ENCODE measurements at regions not wholly inside any gene's neighbourhood (a gene's known extent, or its start where the extent isn't known, plus 50 kb on each side); places are given as distances from the start of the nearest gene placed in this dataset.

GRCh38 chr6:120606743-120607142, 727.5 kb downstream of the TBC1D32 start:
- Histone ChIP-seq H3K27me3 (replicated peaks in 1 of 7) (no peaks in the 10 kb centered on the region), H3K9me3 (no peaks in the 10 kb centered on the region), H3K4me3 (no peak overlapping the region), H3K27ac (no peak overlapping the region), H3K4me1 (no peaks in the 10 kb centered on the region), H3K36me3 (no peaks in the 10 kb centered on the region)
- no peak for DNase-seq
- intact Hi-C loops (cut with DNase I; ENCODE audit: low total_unique reads), result no loop called here
- WGBS, 5 donors, result 64 to 88% (median 78%) methylated on average over 4 of the region's 4 CpGs
- TF ChIP-seq CTCF (IDR thresholded peaks at IDR 0.05 in 8 of 11, conservative IDR thresholded peaks at IDR 0.05 in 3 of 11) (no peak), POLR2AphosphoS5 (IDR thresholded peaks at IDR 0.05) (no peak), POLR2A (IDR thresholded peaks at IDR 0.05) (no peak)

DNA sequence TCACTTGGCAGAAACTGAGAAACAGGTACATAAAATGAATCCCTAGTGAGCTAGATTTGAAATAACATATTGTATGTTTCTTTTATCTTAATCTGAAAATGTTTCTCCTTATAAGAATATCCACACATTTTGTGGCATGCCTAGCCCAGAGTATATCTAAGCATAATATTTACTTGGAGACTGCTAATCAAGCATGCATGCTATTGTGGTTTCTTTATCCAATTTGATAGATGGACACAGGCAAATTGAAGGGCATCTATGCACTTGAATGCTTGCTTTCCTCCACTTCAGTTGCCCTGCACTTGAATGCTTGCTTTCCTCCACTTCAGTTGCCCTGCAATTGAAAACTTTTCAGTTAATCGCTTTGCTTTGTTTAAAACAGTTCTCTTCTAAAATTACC, 729.8 kb downstream of the TBC1D32 start:
- WGBS, 5 donors, result 73 to 83% (median 82%) methylated on average over 1 of the region's 1 CpG
- H3K9me3 ChIP-seq, result no peaks in the 10 kb centered on the region
- no peaks in the 10 kb centered on the region for H3K4me1 ChIP-seq
- no peaks in the 10 kb centered on the region for H3K36me3 ChIP-seq
- no peak overlapping the region for H3K27ac ChIP-seq
- H3K4me3 ChIP-seq, result no peak overlapping the region
- TF ChIP-seq POLR2AphosphoS5 (IDR thresholded peaks at IDR 0.05), result no peak
- no peak for TF ChIP-seq CTCF (IDR thresholded peaks at IDR 0.05 in 8 of 11, conservative IDR thresholded peaks at IDR 0.05 in 3 of 11)
- TF ChIP-seq POLR2A (IDR thresholded peaks at IDR 0.05), result no peak
- no peaks in the 10 kb centered on the region for H3K27me3 ChIP-seq (replicated peaks in 1 of 7)
- DNase-seq, result no peak
- intact Hi-C loops (cut with DNase I; ENCODE audit: low total_unique reads), result no loop called here

- no peaks in the 10 kb centered on the region for H3K4me1 ChIP-seq
- no peak for TF ChIP-seq POLR2A (IDR thresholded peaks at IDR 0.05)
- TF ChIP-seq POLR2AphosphoS5 (IDR thresholded peaks at IDR 0.05), result no peak
- no peak for TF ChIP-seq CTCF (IDR thresholded peaks at IDR 0.05 in 8 of 11, conservative IDR thresholded peaks at IDR 0.05 in 3 of 11)
- intact Hi-C loops (cut with DNase I; ENCODE audit: low total_unique reads), result no loop called here
- no peak overlapping the region for H3K27ac ChIP-seq
- no peaks in the 10 kb centered on the region for H3K36me3 ChIP-seq
- DNase-seq, result no peak
- no peaks in the 10 kb centered on the region for H3K27me3 ChIP-seq (replicated peaks in 1 of 7)
- 47 to 73% (median 60%) methylated on average over 1 of the region's 1 CpG for WGBS, 5 donors
- no peak overlapping the region for H3K4me3 ChIP-seq
- no peaks in the 10 kb centered on the region for H3K9me3 ChIP-seq
Measured at GRCh38 chr6:120590611-120591010, 743.7 kb downstream of the TBC1D32 start.

GRCh38 chr6:120588424-120588823, 745.9 kb downstream of the TBC1D32 start:
- no peak overlapping the region for H3K27ac ChIP-seq
- no peak for TF ChIP-seq POLR2A (IDR thresholded peaks at IDR 0.05)
- TF ChIP-seq POLR2AphosphoS5 (IDR thresholded peaks at IDR 0.05), result no peak
- no peak for TF ChIP-seq CTCF (IDR thresholded peaks at IDR 0.05 in 8 of 11, conservative IDR thresholded peaks at IDR 0.05 in 3 of 11)
- H3K9me3 ChIP-seq, result peaks cover 0 to 5% (median 0%) of the 10 kb centered on the region in 8 donors
- intact Hi-C loops (cut with DNase I; ENCODE audit: low total_unique reads), result no loop called here
- H3K36me3 ChIP-seq, result no peaks in the 10 kb centered on the region
- no peaks in the 10 kb centered on the region for H3K4me1 ChIP-seq
- no peak overlapping the region for H3K4me3 ChIP-seq
- 85 to 90% (median 85%) methylated on average over 4 of the region's 4 CpGs for WGBS, 5 donors
- no peaks in the 10 kb centered on the region for H3K27me3 ChIP-seq (replicated peaks in 1 of 7)
- no peak for DNase-seq

All from spleen (tissue), 11 donors.